Inferior parietal cortex (tissue), 1 donor: ENCODE measurements at regions not wholly inside any gene's neighbourhood (a gene's known extent, or its start where the extent isn't known, plus 50 kb on each side); places are given as distances from the start of the nearest gene placed in this dataset.

ENCODE experiments used
- DNase-seq: peaks from one replicate; pipeline ENCODE4 v3.0.0-alpha.2; 2016; ENCODE audit errors: extremely low spot score

DNA sequence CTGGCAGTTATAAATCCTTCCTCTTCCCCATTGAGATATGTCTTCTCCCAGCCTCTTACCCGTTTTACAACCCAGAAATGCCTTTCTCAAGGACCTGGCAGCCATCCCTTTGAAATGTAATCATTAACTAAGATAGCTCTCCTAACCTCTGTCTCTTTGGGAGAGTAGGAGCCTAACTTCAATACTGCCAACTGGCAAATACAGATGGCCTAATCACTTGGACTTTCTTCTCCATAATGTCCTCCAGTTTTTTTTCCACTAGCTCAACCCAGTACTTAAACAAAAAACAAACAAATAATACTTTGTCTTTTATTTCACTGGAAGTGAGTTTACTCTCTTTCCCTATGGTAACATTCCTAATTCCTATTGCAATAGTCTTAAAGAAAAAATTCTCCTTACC lies 1391.1 kb downstream of the SUCLG1 start:
- no peak for DNase-seq

DNA sequence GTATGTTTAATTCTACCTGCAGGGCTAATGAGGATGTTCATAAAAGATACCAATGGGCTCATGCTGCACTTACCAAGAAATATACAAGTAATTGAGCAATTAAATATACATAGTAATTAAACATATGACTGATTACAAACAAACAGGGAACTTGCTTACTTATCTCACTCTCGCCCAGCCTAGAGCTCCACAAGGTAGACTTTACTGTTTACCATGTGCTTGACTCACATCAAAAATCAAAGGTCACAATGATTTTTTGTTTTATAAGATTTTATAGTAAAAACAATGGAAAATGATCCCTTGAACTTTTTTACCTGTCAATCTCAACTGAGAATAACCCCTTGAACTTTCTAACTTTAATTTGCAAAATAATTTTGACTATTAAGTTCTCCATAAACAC lies 1395.1 kb downstream of the SUCLG1 start:
- DNase-seq, result no peak

DNA sequence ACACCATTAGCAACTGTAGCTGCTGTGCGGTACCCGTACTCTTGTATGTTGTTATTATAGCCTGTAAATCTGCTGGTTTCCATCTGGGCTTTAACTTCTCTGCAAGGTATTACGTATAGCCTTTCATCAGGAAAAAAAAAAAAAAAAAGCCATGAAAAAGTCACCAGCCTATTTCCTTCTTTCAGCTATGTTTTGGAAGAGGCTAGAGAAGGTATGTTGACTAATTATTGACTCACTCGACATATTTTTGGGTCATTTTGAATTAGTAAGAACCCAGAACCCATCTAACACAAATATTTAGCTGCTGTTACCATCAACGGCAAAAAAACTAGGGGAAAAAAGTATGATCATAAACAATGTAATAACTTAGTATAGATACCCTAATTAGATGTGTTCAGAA lies 1395.6 kb downstream of the SUCLG1 start:
- no peak for DNase-seq

DNA sequence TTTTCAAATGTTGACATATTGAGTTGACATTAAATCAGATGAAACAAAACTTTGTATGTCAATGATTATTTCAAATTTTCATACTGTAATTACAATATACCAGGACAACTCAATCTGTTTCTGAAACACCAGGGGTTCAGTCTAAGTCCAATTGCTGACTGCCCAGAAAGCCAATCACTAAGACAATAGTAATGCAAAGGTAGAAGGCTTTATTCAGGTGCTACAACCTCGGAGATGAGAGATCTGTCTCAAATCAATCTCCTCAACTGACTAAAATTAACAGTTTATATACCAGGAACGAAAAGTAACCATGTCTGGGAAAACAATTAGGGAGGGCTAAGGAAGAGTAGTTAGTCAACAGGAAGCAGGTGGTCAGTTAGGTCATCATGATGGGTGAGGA lies 1400.4 kb downstream of the SUCLG1 start:
- DNase-seq, result no peak

DNA sequence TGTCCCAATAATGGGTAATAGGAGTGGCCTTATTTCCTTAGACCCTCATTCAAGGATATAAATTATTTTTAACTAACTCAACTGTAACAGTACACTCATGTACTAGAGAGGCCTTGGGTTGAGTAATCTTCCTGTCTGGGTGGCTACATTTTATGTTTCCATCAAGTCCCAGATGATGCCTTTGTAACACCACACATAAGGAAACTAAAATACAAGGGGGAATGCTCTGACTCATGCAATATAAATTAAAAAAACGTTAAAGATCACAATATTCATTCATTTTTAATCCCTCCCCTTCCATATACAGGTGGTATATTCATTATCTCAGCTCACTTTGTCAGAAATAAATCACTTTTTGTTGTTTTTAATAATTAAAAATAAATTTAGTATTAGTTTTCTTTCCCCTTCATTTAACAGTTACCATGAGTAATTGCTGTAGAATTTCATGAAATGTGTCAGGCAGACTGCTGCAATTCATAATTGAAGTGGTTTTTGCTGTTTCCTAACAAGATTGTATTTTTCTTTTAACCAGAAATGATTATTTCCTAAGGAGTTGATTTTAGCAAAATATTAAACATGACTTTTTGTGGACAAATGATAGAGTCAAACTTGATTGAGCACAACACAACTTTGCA lies 1403.6 kb downstream of the SUCLG1 start:
- no peak for DNase-seq

DNA sequence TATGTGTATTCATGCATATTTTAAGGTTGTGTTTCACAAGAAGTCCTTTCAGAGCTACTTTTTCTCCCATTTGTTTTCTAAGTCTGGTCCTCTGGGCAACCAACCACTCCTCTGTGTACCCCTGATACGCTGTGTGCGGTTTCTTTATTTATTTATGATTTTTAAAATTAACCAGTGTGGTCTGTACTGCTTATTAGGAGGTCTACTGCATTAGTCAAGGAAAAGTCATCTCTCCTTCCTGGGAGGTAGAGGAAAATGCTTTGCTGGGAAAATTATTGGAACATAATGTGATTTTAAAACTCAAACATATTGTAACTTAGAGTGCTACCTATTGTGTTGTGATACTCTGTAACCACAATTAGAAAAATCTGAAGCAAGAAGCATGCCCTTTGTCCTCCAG lies 1404.3 kb downstream of the SUCLG1 start:
- no peak for DNase-seq

DNA sequence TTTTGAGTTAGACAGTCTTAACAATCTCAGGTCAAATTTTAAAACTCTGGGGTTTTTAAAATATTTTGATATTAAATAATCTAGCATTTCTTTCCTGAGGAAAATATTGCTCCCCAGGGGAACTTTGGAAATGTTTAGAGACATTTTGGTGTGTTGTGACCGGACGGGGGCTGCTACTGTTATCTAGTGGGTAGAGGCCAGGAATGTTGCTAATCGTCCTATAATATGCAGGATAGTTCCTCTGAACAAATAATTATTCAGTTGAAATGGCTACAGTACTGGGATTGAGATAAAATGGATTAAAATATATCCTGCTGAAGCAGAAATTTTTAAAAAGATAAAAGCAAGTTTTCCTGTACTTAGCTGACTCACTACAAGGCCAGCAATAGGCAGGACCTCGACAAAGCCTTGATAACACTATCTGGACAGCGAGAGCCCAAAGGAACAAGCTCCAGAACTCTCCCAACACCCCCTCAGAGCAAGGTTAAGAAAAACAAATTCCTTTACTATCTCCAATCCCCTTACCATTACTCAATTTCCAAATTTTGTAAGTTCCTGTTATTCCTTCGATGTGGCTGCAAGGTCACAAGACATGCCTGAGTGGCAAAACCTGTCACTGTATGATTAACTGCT lies 1407.4 kb downstream of the SUCLG1 start:
- DNase-seq, result no peak

DNA sequence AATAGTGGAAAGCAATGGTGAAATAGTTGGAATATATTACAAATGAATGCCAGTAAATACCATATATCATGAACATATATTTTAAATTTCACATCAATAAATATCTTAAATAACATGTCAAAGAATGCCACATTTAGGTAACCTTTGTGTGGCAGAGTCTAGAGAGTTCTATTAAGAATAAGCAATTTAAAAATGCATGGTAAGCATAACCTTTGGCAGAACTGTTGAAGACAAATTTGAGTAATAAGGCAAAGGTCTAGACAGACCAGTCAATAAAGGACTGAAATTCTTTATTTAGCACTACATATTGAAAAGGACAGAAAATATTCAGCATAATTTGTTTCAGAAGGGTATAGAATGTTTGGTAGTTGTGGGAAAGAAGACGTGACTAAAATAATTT lies 1417.0 kb downstream of the SUCLG1 start:
- no peak for DNase-seq

DNA sequence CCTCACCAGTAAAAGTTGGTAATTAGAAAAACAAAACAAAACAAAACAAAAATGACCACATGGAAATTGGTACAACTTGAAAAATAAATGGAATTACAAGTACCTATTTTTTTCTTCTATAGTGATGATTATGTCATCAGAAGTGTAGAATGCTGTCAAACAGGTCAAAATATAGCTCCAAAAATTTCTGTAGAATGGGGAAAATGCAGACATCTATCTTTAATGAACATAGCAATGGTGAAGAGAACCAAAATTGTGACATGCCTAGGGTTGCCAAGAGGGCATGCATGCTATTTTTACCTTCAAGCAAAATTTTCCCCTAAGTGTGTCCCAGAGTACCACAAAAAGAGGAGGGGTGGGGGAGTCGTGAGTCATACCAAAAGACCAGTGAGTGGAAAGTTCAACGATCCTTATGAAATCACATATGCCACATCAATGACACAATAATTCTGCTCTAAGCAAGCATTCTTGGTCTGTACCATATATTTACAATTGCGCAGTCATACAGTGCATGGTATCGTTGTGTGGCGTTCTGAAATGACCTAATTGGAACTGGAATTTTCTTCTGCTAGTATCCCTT lies 1436.4 kb downstream of the SUCLG1 start:
- no peak for DNase-seq

DNA sequence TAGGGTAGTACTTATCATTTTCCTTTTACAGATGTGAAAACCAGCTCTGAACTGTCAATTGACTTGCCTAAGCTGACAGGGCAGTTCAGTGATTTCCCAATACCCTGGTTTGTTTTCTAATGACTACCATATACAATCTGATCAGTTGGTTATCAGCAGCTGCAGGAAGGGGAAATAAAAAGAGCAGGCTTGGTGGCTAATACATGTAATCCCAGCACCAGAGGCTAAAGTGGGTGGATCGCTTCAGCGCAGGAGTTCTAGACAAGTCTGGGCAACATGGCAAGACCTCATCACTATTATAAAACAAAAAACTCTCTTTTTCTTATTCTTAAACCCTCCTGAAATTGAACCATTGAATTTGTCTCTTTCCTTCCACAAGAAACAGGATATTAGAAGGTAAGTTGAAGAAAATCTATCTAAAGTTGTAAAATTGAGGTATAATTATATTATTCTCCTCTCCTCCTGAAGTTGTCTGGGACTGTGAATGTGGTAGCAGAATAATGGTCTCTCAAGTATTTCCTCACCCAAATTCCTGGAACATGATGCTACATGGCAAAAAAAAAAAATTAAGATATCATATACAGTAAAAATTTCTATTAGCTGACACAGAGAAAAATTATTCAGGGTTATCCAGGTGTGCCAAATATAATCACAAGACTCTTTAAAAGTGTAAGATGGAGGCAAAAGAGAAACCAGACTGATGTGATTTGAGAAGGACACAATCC lies 1441.6 kb downstream of the SUCLG1 start:
- no peak for DNase-seq

DNA sequence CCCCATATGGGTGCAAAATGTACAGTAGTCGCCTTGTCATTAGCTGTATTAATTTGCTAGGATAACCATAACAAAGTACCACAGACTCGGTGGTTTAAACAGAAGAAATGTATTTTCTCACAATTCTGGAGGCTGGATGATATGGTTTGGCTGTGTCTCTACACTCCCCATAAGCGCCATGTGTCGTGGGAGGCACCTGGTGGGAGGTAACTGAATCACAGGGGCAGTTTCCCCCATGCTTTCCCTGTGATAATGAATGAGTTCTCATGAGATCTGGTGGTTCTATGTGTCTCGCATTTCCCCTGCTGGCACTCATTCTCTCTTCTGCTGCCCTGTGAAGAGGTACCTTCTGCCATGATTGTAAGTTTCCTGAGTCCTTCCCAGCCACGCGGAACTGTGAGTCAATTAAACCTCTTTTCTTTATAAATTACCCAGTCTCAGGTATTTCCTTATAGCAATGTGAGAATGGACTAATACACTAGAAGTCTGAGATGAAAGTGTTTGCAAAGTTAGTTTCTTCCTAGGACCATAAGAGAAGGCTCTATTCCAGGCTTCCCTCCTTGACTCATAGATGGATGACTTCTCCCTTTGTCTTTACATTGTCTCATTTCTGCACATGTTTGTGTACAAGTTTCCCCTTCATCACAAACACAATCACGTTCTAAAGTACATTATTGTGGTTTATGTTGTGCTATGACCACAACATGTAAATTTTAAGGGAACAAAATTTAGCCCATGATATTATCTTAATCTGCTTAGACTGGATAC lies 1442.6 kb downstream of the SUCLG1 start:
- no peak for DNase-seq

DNA sequence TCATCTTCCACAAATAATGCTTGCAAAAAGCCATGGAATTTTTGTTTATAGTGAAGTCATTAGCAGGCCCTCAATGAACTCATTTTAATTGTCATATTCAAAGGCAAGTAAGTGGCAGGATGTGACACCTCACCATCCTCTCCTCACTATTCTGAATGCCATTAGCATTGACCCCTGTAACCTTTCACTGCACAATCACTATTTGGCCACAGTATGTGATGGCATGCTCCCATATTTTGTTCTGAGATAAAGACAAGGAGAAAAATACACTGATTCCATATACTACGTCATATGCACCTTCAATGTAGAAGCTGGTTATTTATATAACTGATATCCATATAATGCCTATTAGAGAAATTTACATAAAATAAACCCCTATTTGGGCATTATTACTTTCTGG lies 1443.2 kb downstream of the SUCLG1 start:
- no peak for DNase-seq

DNA sequence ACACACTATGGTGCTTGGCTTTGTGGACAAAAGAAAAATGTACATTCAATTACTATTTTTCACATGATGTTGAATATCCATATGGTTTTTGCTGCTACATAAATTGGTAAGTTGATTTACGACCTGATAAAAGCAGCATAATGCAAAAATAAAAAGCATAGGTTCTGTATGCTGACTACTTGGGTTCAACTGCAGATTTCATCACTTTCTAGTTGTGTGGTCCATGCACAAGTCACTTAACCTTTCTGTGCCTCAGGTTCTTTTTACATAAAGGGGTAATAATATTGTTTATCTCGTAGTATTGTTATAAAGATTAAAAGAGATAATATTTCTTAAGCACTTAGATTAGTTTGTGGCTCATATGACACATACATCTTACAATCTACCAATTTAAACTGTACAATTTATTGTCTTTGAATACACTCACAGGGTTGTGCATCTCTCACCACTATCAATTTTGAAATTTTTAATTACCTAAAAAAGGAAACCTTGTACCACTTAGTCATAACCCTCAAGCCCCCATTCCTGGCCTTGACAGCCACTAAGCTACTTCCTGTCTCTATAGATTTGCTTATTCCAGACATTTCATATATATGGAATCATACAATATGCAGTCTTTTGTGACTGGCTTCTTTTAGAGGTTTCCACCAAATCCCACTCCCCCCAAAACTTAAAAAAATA lies 1443.9 kb downstream of the SUCLG1 start:
- DNase-seq, result no peak

DNA sequence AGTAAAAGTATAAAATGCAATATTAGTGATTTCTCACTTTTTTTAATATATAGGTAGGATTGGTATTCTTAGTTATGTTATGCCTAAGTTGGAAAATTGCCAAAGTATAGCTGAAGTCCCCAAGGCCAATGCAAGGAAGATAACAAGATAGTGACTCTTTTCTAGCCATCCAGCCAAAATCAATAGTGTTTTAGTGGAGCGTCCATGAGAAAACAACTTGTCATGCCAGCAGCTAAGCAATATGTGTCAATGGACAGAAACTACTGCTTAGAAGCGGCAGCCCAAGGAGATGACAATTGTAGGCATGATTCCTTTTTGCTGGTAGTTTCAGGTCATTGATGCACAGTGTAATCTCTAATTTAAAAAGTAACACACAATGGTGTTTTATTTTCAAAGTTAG lies 1444.6 kb downstream of the SUCLG1 start:
- DNase-seq, result no peak

DNA sequence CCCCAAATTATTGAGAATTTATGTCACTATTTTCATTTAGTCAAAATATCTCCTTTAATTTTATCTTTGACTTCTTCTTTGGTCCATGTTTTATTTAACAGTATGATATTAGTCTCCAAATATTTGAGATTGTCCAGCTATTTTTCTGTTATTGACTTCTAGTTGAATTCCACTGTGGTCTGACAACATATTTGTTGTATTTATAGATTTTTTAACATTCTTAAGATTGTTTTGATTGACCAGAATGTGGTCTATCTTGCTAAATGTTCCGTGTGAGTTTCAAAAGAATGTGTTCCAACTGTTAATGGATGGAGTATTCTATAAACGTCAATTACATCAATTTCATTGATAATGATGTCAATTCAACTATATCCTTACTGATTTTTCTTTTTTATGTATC lies 1452.1 kb downstream of the SUCLG1 start:
- no peak for DNase-seq

DNA sequence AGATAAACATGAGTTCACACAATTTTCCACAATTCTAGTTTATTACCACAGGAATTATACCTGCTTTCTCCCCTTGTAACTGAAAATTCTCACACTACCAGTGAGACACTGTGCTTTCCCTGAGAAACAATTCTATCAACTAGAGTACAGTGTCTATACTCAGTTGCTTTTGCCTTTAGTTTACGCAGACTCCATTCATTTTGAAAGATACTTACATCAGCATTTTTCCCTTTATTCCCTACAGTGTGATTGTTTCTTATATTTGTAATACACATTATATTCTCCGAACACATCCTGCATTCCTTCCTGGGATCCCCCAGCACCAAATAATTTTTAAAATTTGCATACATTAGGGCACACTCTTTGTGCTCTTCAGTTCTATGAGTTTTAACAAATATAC lies 1455.5 kb downstream of the SUCLG1 start:
- DNase-seq, result no peak

DNA sequence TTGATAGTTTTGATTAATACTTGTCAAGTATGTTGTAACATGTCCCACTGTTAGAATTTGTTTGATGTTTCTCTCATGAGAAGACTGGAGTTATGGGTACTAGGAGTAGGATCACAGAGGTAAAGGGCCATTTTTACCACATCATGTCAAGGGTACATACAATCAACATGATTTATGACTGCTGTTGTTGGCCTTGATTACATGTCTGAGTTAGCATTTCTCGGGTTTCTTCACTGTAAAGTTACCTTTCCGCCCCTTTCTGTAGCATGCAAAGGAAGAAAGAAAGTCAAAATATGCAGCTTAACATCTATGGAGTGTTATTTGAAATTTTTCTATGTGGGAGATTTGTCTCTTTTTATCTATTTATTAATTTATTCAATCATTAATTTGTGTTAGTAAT lies 1456.4 kb downstream of the SUCLG1 start:
- no peak for DNase-seq

DNA sequence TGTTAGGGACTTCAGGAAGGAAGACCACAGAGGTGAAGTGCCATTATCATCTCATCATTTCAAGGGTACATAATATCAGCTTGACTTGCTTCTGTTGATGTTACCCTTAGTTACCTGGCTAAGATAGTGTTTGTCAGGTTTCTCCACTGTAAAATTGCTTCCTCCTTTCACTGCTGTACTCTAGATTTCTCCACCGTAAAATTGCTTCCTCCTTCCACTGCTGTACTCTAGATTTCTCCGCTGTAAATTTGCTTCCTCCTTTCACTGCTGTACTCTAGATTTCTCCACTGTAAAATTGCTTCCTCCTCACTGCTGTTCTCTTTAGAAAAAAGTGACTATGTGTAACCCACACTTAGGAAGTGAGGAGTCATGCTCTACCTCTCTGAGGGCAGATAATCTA lies 1460.3 kb downstream of the SUCLG1 start:
- no peak for DNase-seq

DNA sequence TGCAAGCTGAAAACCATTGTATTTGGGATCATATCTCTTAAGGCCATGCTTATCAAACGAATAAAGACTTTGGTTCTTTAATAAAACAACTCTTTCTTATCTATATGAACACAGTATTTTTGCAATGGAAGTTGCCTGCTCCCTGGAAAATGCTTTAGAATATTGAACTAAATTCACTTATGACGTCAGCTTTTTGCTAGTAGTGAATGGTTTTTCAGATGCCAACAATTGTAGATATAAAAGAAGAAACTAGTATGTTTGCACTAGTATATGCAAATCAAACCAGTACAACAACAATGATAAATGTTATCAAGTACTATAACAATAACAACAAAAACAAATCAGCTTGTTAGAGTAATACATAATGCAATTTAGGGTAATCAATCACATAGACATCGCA lies 1462.9 kb downstream of the SUCLG1 start:
- no peak for DNase-seq

DNA sequence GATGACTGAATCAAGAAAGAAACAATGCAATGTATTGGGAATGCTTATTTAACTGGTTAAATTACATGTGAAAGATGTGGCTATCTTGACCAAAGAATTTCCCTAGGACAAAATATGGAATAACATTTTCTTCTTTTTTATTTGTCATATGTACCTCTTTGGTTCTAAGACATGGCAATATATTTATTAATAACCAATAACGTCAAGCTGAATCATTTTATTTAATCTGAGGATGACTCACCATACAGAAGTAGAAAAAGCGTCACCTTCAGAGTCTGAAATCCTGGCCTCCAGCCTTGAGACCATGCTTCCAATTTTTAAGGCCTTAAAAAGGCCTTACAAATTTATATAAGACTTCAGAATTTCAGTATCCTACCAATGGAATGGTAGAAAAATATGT lies 1464.9 kb downstream of the SUCLG1 start:
- no peak for DNase-seq

DNA sequence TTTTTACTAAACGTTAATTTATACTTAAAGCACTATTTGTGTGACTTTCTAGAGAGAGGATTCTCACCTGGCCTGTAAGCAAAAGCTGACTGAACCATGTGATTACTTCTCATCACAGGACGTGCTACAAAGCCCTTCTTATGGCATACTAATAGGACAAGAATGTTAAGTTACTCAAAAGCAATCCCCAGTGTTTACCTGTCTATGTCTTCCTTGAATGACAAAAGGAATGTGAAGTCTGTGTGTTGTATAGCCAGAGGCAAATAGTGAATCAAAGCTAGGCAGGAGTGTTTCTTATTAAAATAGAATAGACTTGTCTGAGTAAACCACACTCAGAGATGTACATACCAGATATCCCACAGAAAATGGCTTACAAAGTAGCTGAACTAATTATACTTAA lies 1465.5 kb downstream of the SUCLG1 start:
- no peak for DNase-seq

DNA sequence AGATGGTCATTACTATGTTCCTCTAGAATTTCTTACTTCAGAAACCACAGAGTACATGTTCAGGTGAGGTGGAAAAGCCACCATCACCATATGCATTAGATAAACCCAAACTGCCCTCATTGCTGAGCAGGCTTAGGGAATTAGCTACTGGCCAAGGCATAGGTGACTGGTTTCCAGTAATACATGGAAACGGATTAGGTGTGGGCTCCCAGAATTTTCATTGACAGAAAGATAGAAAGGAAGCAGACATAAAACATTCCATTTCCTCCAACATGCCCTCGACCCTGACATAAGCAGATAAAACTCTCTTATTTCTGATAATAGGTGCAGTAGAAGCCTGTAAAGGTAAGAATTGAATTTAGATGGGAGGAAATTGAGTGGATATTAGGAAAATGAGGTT lies 1466.1 kb downstream of the SUCLG1 start:
- DNase-seq, result no peak
